ENCODE measurements at regions not wholly inside any gene's neighbourhood (a gene's known extent, or its start where the extent isn't known, plus 50 kb on each side); places are given as distances from the start of the nearest gene placed in this dataset.

DNA sequence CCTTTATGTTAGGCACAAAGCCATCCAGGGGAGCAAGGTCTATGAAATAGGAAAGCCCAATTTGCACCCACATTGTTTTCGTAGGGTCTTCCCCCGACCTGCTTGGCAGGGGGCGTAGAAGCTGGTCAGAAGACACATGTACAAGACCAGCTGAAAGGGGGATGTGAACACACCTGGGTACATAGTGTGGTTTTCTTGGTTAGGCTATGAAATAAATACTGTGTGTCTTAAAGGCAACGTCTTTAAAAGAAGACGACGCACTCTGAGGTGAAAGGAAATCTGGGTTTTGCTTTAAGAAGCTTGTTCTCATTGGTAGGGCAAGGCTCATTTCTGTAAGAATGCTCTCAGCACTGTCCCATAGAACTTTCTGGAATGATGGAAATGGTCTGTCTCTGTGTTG lies 60.0 kb upstream of the KLF7 start:
- TF ChIP-seq, protein P1, sequence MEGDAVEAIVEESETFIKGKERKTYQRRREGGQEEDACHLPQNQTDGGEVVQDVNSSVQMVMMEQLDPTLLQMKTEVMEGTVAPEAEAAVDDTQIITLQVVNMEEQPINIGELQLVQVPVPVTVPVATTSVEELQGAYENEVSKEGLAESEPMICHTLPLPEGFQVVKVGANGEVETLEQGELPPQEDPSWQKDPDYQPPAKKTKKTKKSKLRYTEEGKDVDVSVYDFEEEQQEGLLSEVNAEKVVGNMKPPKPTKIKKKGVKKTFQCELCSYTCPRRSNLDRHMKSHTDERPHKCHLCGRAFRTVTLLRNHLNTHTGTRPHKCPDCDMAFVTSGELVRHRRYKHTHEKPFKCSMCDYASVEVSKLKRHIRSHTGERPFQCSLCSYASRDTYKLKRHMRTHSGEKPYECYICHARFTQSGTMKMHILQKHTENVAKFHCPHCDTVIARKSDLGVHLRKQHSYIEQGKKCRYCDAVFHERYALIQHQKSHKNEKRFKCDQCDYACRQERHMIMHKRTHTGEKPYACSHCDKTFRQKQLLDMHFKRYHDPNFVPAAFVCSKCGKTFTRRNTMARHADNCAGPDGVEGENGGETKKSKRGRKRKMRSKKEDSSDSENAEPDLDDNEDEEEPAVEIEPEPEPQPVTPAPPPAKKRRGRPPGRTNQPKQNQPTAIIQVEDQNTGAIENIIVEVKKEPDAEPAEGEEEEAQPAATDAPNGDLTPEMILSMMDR (IDR thresholded peaks at IDR 0.05), result no peak
- no peak for TF ChIP-seq EZH2 (IDR thresholded peaks at IDR 0.05; ENCODE audit: borderline replicate concordance, insufficient read depth, low read depth, low read length, poor library complexity, severe bottlenecking)
- DNase-seq (no peak), ATAC-seq (ENCODE audit: low read depth) (no peak)
- ChIA-PET POLR2A (no interaction called here), CTCF (no interaction called here)
- H3K4me3 Mint-ChIP-seq, result no peak overlapping the region
- Histone ChIP-seq H3K4me2 (replicated peaks; ENCODE audit: low read depth, low read length, poor library complexity, severe bottlenecking) (no peak overlapping the region), H3K79me2 (ENCODE audit: control insufficient read depth, insufficient read depth, low read length) (no peaks in the 10 kb centered on the region), H2AFZ (ENCODE audit: insufficient read depth, low read depth, low read length, poor library complexity, severe bottlenecking) (no peak overlapping the region), H3K27me3 (replicated peaks in 1 of 4; ENCODE audit: control extremely low read depth in 1 of 4, control insufficient read depth in 3 of 4, insufficient read depth in 4 of 4, low read length in 3 of 4) (peaks cover 0 to 8% (median 0%) of the 10 kb centered on the region in 4 experiments), H3K36me3 (replicated peaks in 1 of 2; ENCODE audit: control extremely low read depth in 1 of 2, control insufficient read depth in 1 of 2, extremely low read depth in 1 of 2, insufficient read depth in 2 of 2, low read length in 1 of 2) (no peaks in the 10 kb centered on the region), H3K9me3 (ENCODE audit: control extremely low read depth in 1 of 3, control insufficient read depth in 2 of 3, insufficient read depth in 1 of 3, low read length in 2 of 3) (peaks cover 0 to 5% (median 0%) of the 10 kb centered on the region in 3 donors), H3K4me3 (ENCODE audit: control extremely low read depth in 1 of 5, extremely low read depth in 1 of 5, insufficient read depth in 1 of 5, low read depth in 2 of 5, low read length in 4 of 5) (no peak overlapping the region), H4K20me1 (ENCODE audit: control insufficient read depth, insufficient read depth, low read length, poor library complexity, severe bottlenecking) (no peaks in the 10 kb centered on the region), H3K9ac (ENCODE audit: low read length) (no peak overlapping the region), H3K4me1 (ENCODE audit: control insufficient read depth in 2 of 2, insufficient read depth in 2 of 2, low read length in 2 of 2) (peaks cover 0 to 4% of the 10 kb centered on the region in 2 donors), H3K27ac (ENCODE audit: low read length in 2 of 2) (no peak overlapping the region)
- H3K9me3 Mint-ChIP-seq (ENCODE audit: insufficient read depth), result peaks cover 5% of the 10 kb centered on the region
- H3K27ac Mint-ChIP-seq, result no peak overlapping the region
- H3K4me1 Mint-ChIP-seq, result peaks cover 6% of the 10 kb centered on the region
- peaks cover 7% of the 10 kb centered on the region for H3K27me3 Mint-ChIP-seq
- intact Hi-C loops (cut with micrococcal nuclease), result no loop called here
- WGBS (ENCODE audit: insufficient coverage), result 50% methylated on average over 6 of the region's 6 CpGs

DNA sequence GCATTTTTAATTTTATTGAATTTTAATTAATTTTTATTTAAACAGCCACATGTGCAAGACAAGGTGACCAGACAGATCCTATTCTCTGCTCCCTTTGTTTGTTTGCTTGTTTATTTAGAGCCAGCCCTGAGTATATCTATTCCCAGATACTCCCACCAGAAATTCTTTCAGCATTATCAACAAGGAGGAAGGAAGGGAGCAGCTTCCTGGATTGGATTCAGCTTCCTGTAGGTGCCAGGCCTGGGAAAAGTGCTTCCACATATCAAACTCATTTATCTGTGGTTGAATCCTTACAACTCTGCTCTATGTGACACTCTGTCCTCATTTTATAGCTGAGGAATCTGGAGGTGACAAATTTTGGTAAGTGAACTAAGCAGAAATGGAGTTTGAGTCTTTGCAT lies 60.5 kb upstream of the KLF7 start:
- H3K9me3 ChIP-seq (ENCODE audit: control extremely low read depth in 1 of 3, control insufficient read depth in 2 of 3, insufficient read depth in 1 of 3, low read length in 2 of 3), result peaks cover 0 to 5% (median 0%) of the 10 kb centered on the region in 3 donors
- Mint-ChIP-seq H3K9me3 (ENCODE audit: insufficient read depth) (peaks cover 5% of the 10 kb centered on the region), H3K27ac (no peak overlapping the region), H3K4me3 (no peak overlapping the region), H3K4me1 (peaks cover 8% of the 10 kb centered on the region), H3K27me3 (peaks cover 7% of the 10 kb centered on the region)
- ChIA-PET POLR2A (no interaction called here), CTCF (no interaction called here)
- DNase-seq, result no peak
- H3K27ac ChIP-seq (ENCODE audit: low read length in 2 of 2), result no peak overlapping the region
- H3K4me3 ChIP-seq (ENCODE audit: control extremely low read depth in 1 of 5, extremely low read depth in 1 of 5, insufficient read depth in 1 of 5, low read depth in 2 of 5, low read length in 4 of 5), result no peak overlapping the region
- H3K79me2 ChIP-seq (ENCODE audit: control insufficient read depth, insufficient read depth, low read length), result no peaks in the 10 kb centered on the region
- no peaks in the 10 kb centered on the region for H3K36me3 ChIP-seq (replicated peaks in 1 of 2; ENCODE audit: control extremely low read depth in 1 of 2, control insufficient read depth in 1 of 2, extremely low read depth in 1 of 2, insufficient read depth in 2 of 2, low read length in 1 of 2)
- TF ChIP-seq EZH2 (IDR thresholded peaks at IDR 0.05; ENCODE audit: borderline replicate concordance, insufficient read depth, low read depth, low read length, poor library complexity, severe bottlenecking), result no peak
- TF ChIP-seq, protein P1 (IDR thresholded peaks at IDR 0.05), result no peak
- H3K27me3 ChIP-seq (replicated peaks in 1 of 4; ENCODE audit: control extremely low read depth in 1 of 4, control insufficient read depth in 3 of 4, insufficient read depth in 4 of 4, low read length in 3 of 4), result peaks cover 0 to 8% (median 0%) of the 10 kb centered on the region in 4 experiments
- no peaks in the 10 kb centered on the region for H4K20me1 ChIP-seq (ENCODE audit: control insufficient read depth, insufficient read depth, low read length, poor library complexity, severe bottlenecking)
- intact Hi-C loops (cut with micrococcal nuclease), result no loop called here
- no peak for ATAC-seq (ENCODE audit: low read depth)
- H3K4me2 ChIP-seq (replicated peaks; ENCODE audit: low read depth, low read length, poor library complexity, severe bottlenecking), result no peak overlapping the region
- no peak overlapping the region for H2AFZ ChIP-seq (ENCODE audit: insufficient read depth, low read depth, low read length, poor library complexity, severe bottlenecking)
- H3K9ac ChIP-seq (ENCODE audit: low read length), result no peak overlapping the region
- H3K4me1 ChIP-seq (ENCODE audit: control insufficient read depth in 2 of 2, insufficient read depth in 2 of 2, low read length in 2 of 2), result peaks cover 0 to 4% of the 10 kb centered on the region in 2 donors

All from B cell (primary cell).